ENCODE measurements at regions not wholly inside any gene's neighbourhood (a gene's known extent, or its start where the extent isn't known, plus 50 kb on each side); places are given as distances from the start of the nearest gene placed in this dataset.

GRCh38 chr1:228876187-228876586 lies 140.9 kb downstream of the RHOU start:
- Histone ChIP-seq H3K27me3 (no peaks in the 10 kb centered on the region), H3K9me3 (no peaks in the 10 kb centered on the region), H3K36me3 (no peaks in the 10 kb centered on the region), H3K4me3 (no peak overlapping the region), H3K27ac (no peak overlapping the region), H3K4me1 (no peaks in the 10 kb centered on the region)
- no peak for DNase-seq
- intact Hi-C loops (cut with DNase I; ENCODE audit: low total_unique reads) = no loop called here
- no peak for TF ChIP-seq CTCF (IDR thresholded peaks at IDR 0.05)

DNA sequence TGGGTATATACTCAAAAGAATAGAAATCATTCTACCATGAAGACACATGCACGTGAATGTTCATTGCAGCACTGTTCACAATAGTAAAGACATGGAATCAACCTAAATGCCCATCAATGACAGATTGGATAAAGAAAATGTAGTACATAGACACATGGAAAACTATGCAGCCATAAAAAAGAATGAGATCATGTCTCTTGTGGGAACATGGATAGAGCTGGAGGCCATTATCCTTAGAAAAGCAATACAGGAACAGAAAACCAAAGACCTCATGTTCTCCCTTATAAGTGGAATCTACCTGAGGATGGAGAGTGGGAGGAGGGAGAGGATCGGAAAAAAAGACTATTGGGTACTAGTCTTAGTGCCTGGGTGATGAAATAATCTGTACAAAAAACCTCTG lies 143.9 kb downstream of the RHOU start:
- no peak for DNase-seq
- H3K36me3 ChIP-seq = no peaks in the 10 kb centered on the region
- no peaks in the 10 kb centered on the region for H3K27me3 ChIP-seq
- no peak overlapping the region for H3K27ac ChIP-seq
- TF ChIP-seq CTCF (IDR thresholded peaks at IDR 0.05) = no peak
- intact Hi-C loops (cut with DNase I; ENCODE audit: low total_unique reads) = no loop called here
- H3K4me3 ChIP-seq = no peak overlapping the region
- no peaks in the 10 kb centered on the region for H3K4me1 ChIP-seq
- H3K9me3 ChIP-seq = no peaks in the 10 kb centered on the region

DNA sequence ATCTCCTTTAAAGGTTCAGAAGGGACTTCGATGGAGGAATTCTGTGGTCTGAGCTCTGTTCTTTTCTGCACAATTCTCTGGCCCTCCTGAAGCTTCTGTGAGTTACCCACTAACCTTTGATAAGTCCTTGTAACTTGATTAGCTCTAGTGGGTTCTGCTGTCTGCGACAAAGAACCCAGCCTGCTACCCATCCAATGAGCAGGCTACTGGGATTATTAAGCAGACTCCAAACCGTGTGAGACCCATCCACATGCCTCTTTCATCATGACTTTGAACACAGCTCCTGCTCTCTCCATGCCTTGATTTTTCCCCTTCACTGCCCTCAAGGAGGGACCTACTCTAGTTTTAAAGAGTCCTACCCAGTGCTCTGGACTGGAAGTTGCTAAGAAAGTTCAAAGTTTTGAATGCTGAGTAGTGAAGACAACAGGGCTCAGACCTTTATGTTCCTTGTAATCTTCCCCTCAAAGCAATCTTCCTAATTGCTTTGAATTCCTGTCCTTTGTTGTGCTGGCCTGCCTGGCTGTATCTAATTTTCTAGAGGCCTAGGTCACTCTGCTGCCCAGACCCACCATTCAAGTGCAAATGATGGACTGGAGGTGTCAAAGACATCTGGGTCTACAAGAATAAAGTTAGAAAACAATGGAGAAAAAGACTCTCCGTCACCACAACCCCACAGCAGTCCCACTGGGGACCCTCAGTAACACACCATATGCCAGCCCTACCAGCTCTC lies 146.9 kb downstream of the RHOU start:
- Histone ChIP-seq H3K27ac (no peak overlapping the region), H3K4me1 (no peaks in the 10 kb centered on the region), H3K27me3 (no peaks in the 10 kb centered on the region), H3K36me3 (no peaks in the 10 kb centered on the region), H3K9me3 (no peaks in the 10 kb centered on the region), H3K4me3 (no peak overlapping the region)
- no peak for DNase-seq
- TF ChIP-seq CTCF (IDR thresholded peaks at IDR 0.05) = no peak
- intact Hi-C loops (cut with DNase I; ENCODE audit: low total_unique reads) = no loop called here

DNA sequence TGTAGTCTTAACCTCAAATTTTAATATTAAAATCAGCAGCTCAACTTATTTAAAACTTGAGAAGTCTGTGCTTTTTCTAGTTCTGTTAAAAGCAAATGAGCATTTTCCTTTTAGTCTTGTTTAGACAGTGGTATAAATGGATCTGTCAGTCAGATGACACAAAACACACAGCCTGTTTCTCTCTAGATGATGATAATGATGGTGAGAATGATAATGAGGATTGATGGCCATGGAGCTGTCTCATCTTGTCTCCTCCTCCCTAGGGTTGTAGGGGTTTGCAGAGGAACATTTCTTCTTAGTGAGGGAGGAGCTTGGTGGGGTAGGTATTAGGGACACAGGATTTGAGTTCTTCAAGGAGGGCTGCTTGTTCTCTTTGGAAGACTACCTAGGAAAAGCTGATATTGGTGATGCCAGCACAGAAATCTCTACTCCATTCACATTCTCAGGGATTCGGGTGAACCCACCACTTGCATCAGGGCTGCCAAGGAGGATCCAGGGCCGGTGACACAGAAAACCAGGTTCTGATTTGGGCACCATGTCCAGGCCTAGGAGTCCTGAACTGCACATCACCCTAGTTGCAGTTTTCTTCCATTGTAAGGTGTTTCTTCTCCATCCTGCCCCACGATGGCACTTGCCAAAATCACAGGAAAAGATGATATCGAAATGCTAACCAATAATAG lies 147.6 kb downstream of the RHOU start:
- Histone ChIP-seq H3K4me3 (no peak overlapping the region), H3K9me3 (no peaks in the 10 kb centered on the region), H3K36me3 (no peaks in the 10 kb centered on the region), H3K4me1 (no peaks in the 10 kb centered on the region), H3K27ac (no peak overlapping the region), H3K27me3 (no peaks in the 10 kb centered on the region)
- intact Hi-C loops (cut with DNase I; ENCODE audit: low total_unique reads) = no loop called here
- TF ChIP-seq CTCF (IDR thresholded peaks at IDR 0.05) = no peak
- no peak for DNase-seq

DNA sequence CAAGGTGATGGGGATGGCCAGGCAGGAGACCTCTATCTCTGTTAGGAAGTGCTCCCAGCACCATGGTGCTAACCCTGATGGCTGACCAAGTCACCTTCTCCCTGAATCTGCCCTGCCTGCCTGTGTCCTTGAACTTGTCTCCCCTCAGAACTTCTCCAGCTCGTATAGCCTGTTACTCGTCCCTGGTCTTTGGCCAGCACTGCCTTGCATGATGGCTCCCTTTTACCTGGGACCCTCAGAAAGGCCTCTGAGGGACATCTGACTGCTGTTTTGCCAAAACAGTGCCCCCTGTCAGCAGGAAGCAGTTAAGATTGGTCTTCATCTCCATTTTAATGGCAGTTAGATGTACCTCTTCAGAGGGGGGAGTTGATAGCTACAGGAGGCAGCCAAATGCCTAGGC lies 148.3 kb downstream of the RHOU start:
- intact Hi-C loops (cut with DNase I; ENCODE audit: low total_unique reads) = no loop called here
- no peak overlapping the region for H3K27ac ChIP-seq
- H3K36me3 ChIP-seq = no peaks in the 10 kb centered on the region
- no peak overlapping the region for H3K4me3 ChIP-seq
- DNase-seq = no peak
- H3K27me3 ChIP-seq = no peaks in the 10 kb centered on the region
- no peaks in the 10 kb centered on the region for H3K4me1 ChIP-seq
- H3K9me3 ChIP-seq = no peaks in the 10 kb centered on the region
- TF ChIP-seq CTCF (IDR thresholded peaks at IDR 0.05) = no peak

Data from tibial artery (tissue), 4 donors.